ENCODE measurements at regions not wholly inside any gene's neighbourhood (a gene's known extent, or its start where the extent isn't known, plus 50 kb on each side); places are given as distances from the start of the nearest gene placed in this dataset.

GRCh38 chr3:177553579-177553978 lies 356.3 kb upstream of the TBL1XR1 start:
- no TSS peak for BruUV-seq (replicated peaks)
- Mint-ChIP-seq H3K27ac (ENCODE audit: unreplicated experiment) (no peak overlapping the region), H3K27me3 (ENCODE audit: unreplicated experiment) (no peaks in the 10 kb centered on the region), H3K4me3 (ENCODE audit: low read depth, unreplicated experiment) (no peak overlapping the region), H3K9me3 (ENCODE audit: low read depth, unreplicated experiment) (no peaks in the 10 kb centered on the region), H3K36me3 (ENCODE audit: insufficient read depth, unreplicated experiment) (no peaks in the 10 kb centered on the region), H3K4me1 (ENCODE audit: low read depth, unreplicated experiment) (no peaks in the 10 kb centered on the region)
- intact Hi-C loops (cut with micrococcal nuclease; ENCODE audit: unreplicated experiment): no loop called here
- CTCF ChIA-PET: no interaction called here
- TF ChIP-seq, protein P1, sequence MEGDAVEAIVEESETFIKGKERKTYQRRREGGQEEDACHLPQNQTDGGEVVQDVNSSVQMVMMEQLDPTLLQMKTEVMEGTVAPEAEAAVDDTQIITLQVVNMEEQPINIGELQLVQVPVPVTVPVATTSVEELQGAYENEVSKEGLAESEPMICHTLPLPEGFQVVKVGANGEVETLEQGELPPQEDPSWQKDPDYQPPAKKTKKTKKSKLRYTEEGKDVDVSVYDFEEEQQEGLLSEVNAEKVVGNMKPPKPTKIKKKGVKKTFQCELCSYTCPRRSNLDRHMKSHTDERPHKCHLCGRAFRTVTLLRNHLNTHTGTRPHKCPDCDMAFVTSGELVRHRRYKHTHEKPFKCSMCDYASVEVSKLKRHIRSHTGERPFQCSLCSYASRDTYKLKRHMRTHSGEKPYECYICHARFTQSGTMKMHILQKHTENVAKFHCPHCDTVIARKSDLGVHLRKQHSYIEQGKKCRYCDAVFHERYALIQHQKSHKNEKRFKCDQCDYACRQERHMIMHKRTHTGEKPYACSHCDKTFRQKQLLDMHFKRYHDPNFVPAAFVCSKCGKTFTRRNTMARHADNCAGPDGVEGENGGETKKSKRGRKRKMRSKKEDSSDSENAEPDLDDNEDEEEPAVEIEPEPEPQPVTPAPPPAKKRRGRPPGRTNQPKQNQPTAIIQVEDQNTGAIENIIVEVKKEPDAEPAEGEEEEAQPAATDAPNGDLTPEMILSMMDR (IDR thresholded peaks at IDR 0.05; ENCODE audit: unreplicated experiment): no peak
- no peak for DNase-seq

DNA sequence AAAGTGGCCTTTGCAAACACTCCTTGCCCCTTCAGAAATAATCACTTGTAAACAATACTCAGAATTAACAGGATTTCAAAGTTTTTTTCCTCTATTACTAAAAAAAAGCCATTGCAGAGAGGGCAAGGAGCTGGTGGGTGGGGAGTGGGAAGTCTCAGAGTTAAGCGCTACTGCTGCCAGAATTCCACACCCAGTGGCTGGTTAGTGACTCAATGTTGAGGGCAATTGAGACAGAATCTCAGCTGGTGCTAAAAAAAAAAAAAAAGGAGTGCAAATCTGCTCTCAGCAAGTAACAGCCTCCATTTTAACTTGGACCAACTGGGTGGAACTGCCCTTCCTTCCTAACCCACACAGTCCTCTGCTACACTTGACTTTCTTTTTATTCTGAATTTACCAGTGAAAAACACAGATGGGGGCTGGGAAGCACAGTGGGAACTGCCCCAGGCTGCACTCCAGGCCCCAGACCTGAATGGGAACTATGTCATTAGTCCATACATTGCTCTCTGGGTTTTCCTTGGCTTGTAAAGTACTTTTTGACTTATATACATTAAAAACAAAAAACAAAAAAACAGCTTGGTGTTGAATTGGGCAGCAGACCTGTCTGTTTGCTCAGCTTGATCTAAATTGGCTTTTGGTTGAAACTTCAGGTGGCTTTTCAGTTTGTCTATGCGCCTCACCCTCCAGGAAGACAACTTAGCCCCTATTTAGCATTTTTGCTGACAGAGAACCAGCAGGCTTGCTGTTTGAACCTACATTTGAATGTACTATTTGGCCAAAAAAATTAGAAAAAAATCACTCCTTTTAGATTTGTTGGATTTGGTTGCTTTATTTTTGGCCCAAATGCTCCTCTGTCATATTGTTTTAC lies 357.8 kb upstream of the TBL1XR1 start:
- CTCF ChIA-PET: interaction anchor here (1.5 kb wide), 1 partner anchor 12 kb away, joined by 3 read pairs; no protein-coding TSS in a partner anchor
- no peaks in the 10 kb centered on the region for H3K27me3 Mint-ChIP-seq (ENCODE audit: unreplicated experiment)
- intact Hi-C loops (cut with micrococcal nuclease; ENCODE audit: unreplicated experiment): no loop called here
- no TSS peak for BruUV-seq (replicated peaks)
- no peaks in the 10 kb centered on the region for H3K36me3 Mint-ChIP-seq (ENCODE audit: insufficient read depth, unreplicated experiment)
- H3K9me3 Mint-ChIP-seq (ENCODE audit: low read depth, unreplicated experiment): no peaks in the 10 kb centered on the region
- no peak for DNase-seq
- no peaks in the 10 kb centered on the region for H3K4me1 Mint-ChIP-seq (ENCODE audit: low read depth, unreplicated experiment)
- TF ChIP-seq, protein P1 (IDR thresholded peaks at IDR 0.05; ENCODE audit: unreplicated experiment): no peak
- H3K4me3 Mint-ChIP-seq (ENCODE audit: low read depth, unreplicated experiment): no peak overlapping the region
- H3K27ac Mint-ChIP-seq (ENCODE audit: unreplicated experiment): no peak overlapping the region

DNA sequence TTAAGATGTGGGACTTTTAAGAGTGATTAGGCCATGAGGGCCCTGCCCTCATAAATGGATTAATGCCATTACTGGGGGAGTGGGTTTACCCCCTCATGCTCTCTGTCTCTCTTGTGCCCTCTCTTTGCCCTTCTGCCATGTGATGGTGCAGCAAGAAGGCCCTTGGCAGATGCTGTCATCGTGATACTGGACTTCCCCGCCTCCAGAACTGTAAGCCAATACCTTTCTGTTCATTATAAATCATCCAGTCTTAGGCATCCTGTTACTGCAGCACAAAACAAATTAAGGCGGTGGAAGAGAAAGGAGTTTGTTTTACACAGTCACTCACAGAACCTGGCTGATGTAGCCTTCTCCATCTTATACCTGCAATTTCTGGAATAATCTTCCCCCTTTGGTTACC lies 360.3 kb upstream of the TBL1XR1 start:
- DNase-seq: no peak
- Mint-ChIP-seq H3K4me3 (ENCODE audit: low read depth, unreplicated experiment) (no peak overlapping the region), H3K27ac (ENCODE audit: unreplicated experiment) (no peak overlapping the region), H3K4me1 (ENCODE audit: low read depth, unreplicated experiment) (no peaks in the 10 kb centered on the region), H3K9me3 (ENCODE audit: low read depth, unreplicated experiment) (no peaks in the 10 kb centered on the region), H3K27me3 (ENCODE audit: unreplicated experiment) (no peaks in the 10 kb centered on the region), H3K36me3 (ENCODE audit: insufficient read depth, unreplicated experiment) (no peaks in the 10 kb centered on the region)
- TF ChIP-seq, protein P1 (IDR thresholded peaks at IDR 0.05; ENCODE audit: unreplicated experiment): no peak
- no TSS peak for BruUV-seq (replicated peaks)
- CTCF ChIA-PET: no interaction called here
- intact Hi-C loops (cut with micrococcal nuclease; ENCODE audit: unreplicated experiment): no loop called here

- intact Hi-C loops (cut with micrococcal nuclease; ENCODE audit: unreplicated experiment): no loop called here
- Mint-ChIP-seq H3K27me3 (ENCODE audit: unreplicated experiment) (no peaks in the 10 kb centered on the region), H3K9me3 (ENCODE audit: low read depth, unreplicated experiment) (no peaks in the 10 kb centered on the region), H3K4me1 (ENCODE audit: low read depth, unreplicated experiment) (no peaks in the 10 kb centered on the region), H3K27ac (ENCODE audit: unreplicated experiment) (no peak overlapping the region), H3K4me3 (ENCODE audit: low read depth, unreplicated experiment) (no peak overlapping the region), H3K36me3 (ENCODE audit: insufficient read depth, unreplicated experiment) (no peaks in the 10 kb centered on the region)
- DNase-seq: no peak
- CTCF ChIA-PET: no interaction called here
- no TSS peak for BruUV-seq (replicated peaks)
- TF ChIP-seq, protein P1 (IDR thresholded peaks at IDR 0.05; ENCODE audit: unreplicated experiment): no peak
Observed at GRCh38 chr3:177561365-177561764, 364.1 kb upstream of the TBL1XR1 start.

Measured in Calu3 (cell line).